ENCODE measurements at regions not wholly inside any gene's neighbourhood (a gene's known extent, or its start where the extent isn't known, plus 50 kb on each side); places are given as distances from the start of the nearest gene placed in this dataset.

- H3K4me3 ChIP-seq (ENCODE audit: low read length in 3 of 3) = no peak overlapping the region
- FAIRE-seq = no peak
- no peak for TF ChIP-seq CTCF (IDR thresholded peaks at IDR 0.05; ENCODE audit: borderline replicate concordance, extremely low read depth, insufficient read depth)
- H3K9ac ChIP-seq (ENCODE audit: low read length in 3 of 3) = no peak overlapping the region
- no peaks in the 10 kb centered on the region for H3K27me3 ChIP-seq (ENCODE audit: control insufficient read depth, insufficient read depth, low read length)
- H3K27ac ChIP-seq (ENCODE audit: low read depth in 2 of 2, low read length in 2 of 2) = no peak overlapping the region
- intact Hi-C loops (cut with DNase I) = no loop called here
- DNase-seq = no peak
- H3K4me1 ChIP-seq (ENCODE audit: control insufficient read depth in 2 of 3, insufficient read depth in 2 of 3, low read depth in 1 of 3, low read length in 3 of 3) = no peaks in the 10 kb centered on the region
- no peaks in the 10 kb centered on the region for H3K9me3 ChIP-seq (ENCODE audit: control insufficient read depth in 2 of 3, insufficient read depth in 1 of 3, low read length in 3 of 3)
- no peaks in the 10 kb centered on the region for H3K36me3 ChIP-seq (ENCODE audit: control insufficient read depth in 2 of 3, insufficient read depth in 3 of 3, low read length in 3 of 3)
Observed at GRCh38 chr1:182246783-182247182, 144.8 kb downstream of the GLUL start.

GRCh38 chr1:182245040-182245439, 146.6 kb downstream of the GLUL start:
- Histone ChIP-seq H3K27me3 (ENCODE audit: control insufficient read depth, insufficient read depth, low read length) (no peaks in the 10 kb centered on the region), H3K36me3 (ENCODE audit: control insufficient read depth in 2 of 3, insufficient read depth in 3 of 3, low read length in 3 of 3) (no peaks in the 10 kb centered on the region), H3K9ac (ENCODE audit: low read length in 3 of 3) (no peak overlapping the region), H3K27ac (ENCODE audit: low read depth in 2 of 2, low read length in 2 of 2) (no peak overlapping the region), H3K9me3 (ENCODE audit: control insufficient read depth in 2 of 3, insufficient read depth in 1 of 3, low read length in 3 of 3) (no peaks in the 10 kb centered on the region), H3K4me3 (ENCODE audit: low read length in 3 of 3) (no peak overlapping the region), H3K4me1 (ENCODE audit: control insufficient read depth in 2 of 3, insufficient read depth in 2 of 3, low read depth in 1 of 3, low read length in 3 of 3) (no peaks in the 10 kb centered on the region)
- no peak for FAIRE-seq
- no peak for TF ChIP-seq CTCF (IDR thresholded peaks at IDR 0.05; ENCODE audit: borderline replicate concordance, extremely low read depth, insufficient read depth)
- DNase-seq = no peak
- intact Hi-C loops (cut with DNase I) = no loop called here

GRCh38 chr1:182244451-182244850, 147.1 kb downstream of the GLUL start:
- intact Hi-C loops (cut with DNase I) = no loop called here
- FAIRE-seq = no peak
- no peak for TF ChIP-seq CTCF (IDR thresholded peaks at IDR 0.05; ENCODE audit: borderline replicate concordance, extremely low read depth, insufficient read depth)

GRCh38 chr1:182242641-182243040, 148.9 kb downstream of the GLUL start:
- no peak for FAIRE-seq
- no peak for DNase-seq

More at GRCh38 chr1:182244451-182244850, 147.1 kb downstream of the GLUL start:
- no peaks in the 10 kb centered on the region for H3K36me3 ChIP-seq (ENCODE audit: control insufficient read depth in 2 of 3, insufficient read depth in 3 of 3, low read length in 3 of 3)
- DNase-seq = no peak
- H3K4me1 ChIP-seq (ENCODE audit: control insufficient read depth in 2 of 3, insufficient read depth in 2 of 3, low read depth in 1 of 3, low read length in 3 of 3) = no peaks in the 10 kb centered on the region
- no peak overlapping the region for H3K9ac ChIP-seq (ENCODE audit: low read length in 3 of 3)
- no peak overlapping the region for H3K27ac ChIP-seq (ENCODE audit: low read depth in 2 of 2, low read length in 2 of 2)
- no peak overlapping the region for H3K4me3 ChIP-seq (ENCODE audit: low read length in 3 of 3)
- no peaks in the 10 kb centered on the region for H3K9me3 ChIP-seq (ENCODE audit: control insufficient read depth in 2 of 3, insufficient read depth in 1 of 3, low read length in 3 of 3)
- no peaks in the 10 kb centered on the region for H3K27me3 ChIP-seq (ENCODE audit: control insufficient read depth, insufficient read depth, low read length)

More at GRCh38 chr1:182242641-182243040, 148.9 kb downstream of the GLUL start:
- Histone ChIP-seq H3K9ac (ENCODE audit: low read length in 3 of 3) (no peak overlapping the region), H3K4me1 (ENCODE audit: control insufficient read depth in 2 of 3, insufficient read depth in 2 of 3, low read depth in 1 of 3, low read length in 3 of 3) (no peaks in the 10 kb centered on the region), H3K27me3 (ENCODE audit: control insufficient read depth, insufficient read depth, low read length) (no peaks in the 10 kb centered on the region), H3K4me3 (ENCODE audit: low read length in 3 of 3) (no peak overlapping the region), H3K36me3 (ENCODE audit: control insufficient read depth in 2 of 3, insufficient read depth in 3 of 3, low read length in 3 of 3) (no peaks in the 10 kb centered on the region), H3K9me3 (ENCODE audit: control insufficient read depth in 2 of 3, insufficient read depth in 1 of 3, low read length in 3 of 3) (no peaks in the 10 kb centered on the region), H3K27ac (ENCODE audit: low read depth in 2 of 2, low read length in 2 of 2) (no peak overlapping the region)
- intact Hi-C loops (cut with DNase I) = no loop called here
- TF ChIP-seq CTCF (IDR thresholded peaks at IDR 0.05; ENCODE audit: borderline replicate concordance, extremely low read depth, insufficient read depth) = no peak

Data from kidney (tissue), 13 donors.